ENCODE measurements at regions not wholly inside any gene's neighbourhood (a gene's known extent, or its start where the extent isn't known, plus 50 kb on each side); places are given as distances from the start of the nearest gene placed in this dataset.

DNA sequence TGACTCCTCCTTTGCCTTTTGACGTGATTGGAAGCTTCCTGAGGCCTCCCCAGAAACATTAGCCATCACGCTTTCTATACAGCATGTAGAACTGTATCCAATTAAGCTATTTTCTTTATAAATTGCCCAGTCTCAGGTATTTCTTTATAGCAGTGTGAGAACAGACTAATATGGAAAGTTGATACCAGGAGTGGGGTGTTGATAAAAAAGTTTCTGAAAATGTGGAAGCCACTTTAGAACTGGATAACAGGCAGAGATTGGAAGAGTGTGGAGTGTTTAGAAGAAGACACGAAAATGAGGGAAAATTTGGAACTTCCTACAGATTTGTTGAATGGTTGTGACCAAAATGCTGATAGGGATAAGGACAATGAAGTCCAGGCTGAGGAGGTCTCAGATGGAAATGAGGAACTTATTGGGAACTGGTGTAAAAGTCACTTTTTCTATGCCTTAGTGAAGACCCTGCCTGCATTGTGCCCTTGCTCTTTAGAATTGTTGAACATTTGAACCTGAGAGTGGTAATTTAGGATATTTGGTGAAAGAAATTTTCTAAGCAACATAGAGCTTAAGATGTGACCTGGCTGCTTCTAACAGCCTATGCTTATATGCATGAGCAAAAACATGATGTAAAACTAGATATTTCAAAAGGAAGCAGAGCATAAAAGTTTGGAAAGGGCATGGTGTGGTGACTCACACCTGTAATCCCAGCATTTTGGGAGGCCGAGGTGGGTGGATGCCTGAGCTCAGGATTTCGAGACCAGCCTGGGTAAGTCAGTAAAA is 969.7 kb downstream of the DSC3 start:
- DNase-seq (ENCODE audit: low spot score) = no peak

DNA sequence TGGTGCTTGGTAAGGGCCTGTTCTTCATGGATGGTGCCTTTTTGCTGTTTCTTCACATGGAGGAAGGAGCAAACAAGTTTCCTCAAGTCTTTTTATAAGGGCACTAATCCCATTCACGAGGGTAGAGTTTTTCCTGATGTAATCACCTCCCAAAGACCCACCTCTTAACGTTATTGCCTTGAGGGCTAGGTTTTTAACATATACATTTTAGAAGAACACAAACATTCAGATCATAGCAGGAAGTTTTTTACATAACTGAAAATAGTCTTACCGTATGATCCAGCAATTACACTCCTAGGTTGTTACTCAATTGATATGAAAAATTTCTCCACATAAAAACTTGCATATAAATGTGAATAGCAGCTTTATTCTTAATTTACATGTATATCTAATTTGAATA is 976.3 kb downstream of the DSC3 start:
- DNase-seq (ENCODE audit: low spot score) = no peak

DNA sequence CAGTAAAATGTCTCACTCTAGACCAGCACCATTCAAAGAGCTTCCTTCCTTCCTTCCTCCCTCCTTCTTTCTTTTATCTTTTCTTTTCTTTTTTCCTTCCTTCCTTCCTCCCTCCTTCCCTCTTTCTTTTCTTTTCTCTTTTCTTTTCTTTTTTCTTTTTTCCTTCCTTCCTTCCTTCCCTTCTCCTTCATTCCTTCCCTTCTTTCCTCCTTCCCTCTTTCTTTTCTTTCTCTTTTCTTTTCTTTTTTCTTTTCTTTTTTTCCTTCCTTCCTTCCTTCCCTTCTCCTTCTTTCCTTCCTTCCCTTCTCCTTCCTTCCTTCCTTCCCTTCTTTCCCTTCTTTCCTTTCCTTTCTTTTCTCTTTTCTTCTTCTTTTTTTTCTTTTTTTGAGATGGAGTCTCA is 985.1 kb downstream of the DSC3 start:
- DNase-seq (ENCODE audit: low spot score) = no peak

DNA sequence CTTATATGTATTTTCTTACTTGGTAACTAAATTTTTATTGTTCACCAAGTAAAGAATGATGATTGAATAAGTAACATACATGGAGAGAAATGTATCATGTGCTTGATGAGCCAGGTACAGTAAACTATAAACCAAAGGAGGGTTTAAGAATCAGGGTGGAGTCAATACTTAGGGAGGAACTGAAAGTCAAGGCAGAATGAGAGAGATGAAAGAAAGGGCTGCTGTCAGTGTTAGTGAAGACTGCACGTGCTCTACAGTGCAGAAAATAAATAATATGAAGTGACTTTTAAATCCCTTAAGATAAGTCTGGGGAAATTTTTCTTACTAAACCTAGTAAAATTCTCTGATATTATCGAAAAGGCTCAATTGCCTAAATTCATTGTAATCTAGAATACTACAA is 986.0 kb downstream of the DSC3 start:
- no peak for DNase-seq (ENCODE audit: low spot score)

DNA sequence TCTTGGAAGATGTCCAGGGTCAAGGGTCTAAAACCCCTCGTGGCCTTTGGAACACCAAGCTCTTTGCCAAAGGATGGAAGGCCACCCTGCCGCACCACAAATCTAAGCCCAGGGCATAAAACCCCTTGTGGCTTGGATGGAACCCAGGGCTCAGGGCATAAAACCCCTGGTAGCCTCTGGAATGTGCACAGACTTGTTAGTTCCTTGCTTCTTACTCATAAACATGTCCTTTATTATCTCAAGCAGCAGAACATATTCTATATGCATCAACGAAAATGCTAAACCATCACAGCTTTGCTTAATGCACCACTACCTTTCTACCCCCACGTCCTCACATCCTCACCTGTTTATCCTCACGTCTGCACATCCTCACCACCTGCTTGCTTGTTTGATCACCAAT is 998.0 kb downstream of the DSC3 start:
- no peak for DNase-seq (ENCODE audit: low spot score)

DNA sequence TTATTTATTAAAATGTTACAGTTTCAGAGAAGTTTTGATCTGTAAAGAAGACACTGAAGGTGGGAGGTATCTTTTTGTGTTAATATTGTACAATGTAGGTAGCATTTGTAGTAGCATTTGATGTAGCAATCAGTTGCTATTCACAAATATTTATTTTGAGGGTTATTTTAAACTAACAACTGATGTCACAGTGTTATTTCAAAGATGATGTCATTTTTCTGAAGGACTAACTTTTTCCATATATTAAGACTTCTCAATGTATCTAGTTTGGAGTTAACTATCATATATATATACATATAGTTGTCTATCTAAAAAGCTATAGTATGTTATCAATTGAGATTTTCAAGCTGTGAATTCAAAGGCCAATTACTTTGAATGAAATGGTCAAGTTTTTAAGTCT is 1003.3 kb downstream of the DSC3 start:
- no peak for DNase-seq (ENCODE audit: low spot score)

DNA sequence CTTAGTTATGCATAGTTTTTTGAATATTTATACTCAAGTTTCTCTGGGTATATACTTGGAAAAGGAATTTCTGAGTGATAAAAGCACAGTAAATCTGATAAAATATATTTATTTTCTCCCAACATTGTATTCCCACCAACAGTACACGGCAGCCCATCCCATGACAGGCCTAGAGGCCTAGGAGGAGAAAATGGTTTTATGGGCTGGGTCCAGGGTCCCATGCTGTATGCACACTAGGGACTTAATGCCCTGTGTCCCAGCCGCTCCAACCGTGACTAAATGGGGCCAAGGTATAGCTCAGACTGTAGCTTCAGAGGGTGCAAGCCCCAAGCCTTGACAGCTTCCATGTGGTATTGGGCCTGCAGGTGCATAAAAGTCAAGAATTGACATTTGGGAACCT is 1007.7 kb downstream of the DSC3 start:
- DNase-seq (ENCODE audit: low spot score) = no peak

DNA sequence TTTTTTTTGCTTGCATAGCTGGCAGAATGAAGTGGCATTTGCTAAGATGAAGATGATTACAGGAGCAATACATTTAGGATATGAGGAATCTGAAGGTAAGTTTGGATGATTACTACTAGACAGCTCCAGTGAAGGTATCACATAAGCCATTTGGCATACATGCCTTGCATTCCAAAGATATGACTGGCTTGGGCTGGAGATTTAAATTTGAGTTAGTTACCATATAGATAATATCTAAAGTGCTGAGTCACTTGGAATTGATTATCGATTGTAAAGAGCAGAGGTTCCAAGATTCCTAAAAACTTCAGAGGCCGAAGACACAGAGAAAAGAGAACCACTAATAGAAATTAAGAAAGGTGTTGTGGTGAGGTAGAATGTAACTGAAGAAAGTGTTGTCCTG is 1026.4 kb downstream of the DSC3 start:
- DNase-seq (ENCODE audit: low spot score) = no peak

DNA sequence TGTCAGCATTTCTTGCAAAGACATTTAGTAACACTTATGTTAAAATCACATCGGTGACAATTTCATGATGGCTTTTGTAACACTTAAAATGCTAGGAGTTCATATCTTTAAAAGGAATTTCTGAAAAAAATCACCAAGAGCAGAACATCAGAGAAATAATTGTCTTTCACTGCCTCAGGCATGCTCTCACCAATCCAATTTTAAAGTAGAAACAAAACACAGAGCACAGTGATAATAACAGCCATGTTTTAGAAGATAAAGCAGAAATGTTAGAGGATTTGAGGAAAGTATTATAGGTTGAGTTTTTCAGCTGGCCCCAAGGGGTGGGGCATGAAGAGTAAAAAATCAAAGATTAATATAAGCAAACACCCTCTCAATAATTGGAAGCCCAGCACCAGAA is 1037.6 kb downstream of the DSC3 start:
- no peak for DNase-seq (ENCODE audit: low spot score)

DNA sequence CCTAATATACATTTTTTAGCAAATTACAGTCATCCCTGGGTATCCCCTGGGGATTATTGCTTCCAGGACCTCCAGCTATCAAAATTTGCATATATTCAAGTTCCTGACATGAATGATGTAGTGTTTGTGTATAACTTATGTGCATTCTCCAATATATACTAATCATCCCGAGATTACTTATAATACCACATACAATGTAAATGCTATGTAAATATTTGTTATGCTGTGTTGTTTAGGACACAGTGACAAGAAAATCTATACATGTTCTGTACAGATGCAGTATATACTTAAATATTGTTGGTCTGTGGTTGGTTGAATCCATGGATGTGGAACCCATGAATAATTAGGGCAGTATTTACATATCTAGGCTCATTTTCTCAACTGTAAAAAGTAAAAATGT is 1060.3 kb downstream of the DSC3 start:
- DNase-seq (ENCODE audit: low spot score) = no peak

DNA sequence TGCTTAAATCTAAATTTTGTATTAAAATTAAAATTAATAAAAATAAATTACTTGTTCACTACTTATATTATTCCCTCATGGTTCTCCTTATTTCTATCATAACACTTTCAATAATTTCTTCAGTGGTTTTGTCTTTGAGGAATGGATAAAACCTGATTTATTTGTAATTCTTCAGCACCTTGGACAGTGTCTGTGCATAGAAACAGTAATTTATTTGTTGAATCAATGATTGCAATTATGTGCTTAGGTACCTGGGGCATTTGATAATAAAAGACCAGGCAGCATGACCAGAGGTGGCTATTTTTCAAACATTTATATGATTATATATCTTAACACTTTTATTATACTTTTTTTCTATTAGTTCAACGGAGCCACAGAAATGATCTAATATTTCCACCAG is 1062.7 kb downstream of the DSC3 start:
- no peak for DNase-seq (ENCODE audit: low spot score)

DNA sequence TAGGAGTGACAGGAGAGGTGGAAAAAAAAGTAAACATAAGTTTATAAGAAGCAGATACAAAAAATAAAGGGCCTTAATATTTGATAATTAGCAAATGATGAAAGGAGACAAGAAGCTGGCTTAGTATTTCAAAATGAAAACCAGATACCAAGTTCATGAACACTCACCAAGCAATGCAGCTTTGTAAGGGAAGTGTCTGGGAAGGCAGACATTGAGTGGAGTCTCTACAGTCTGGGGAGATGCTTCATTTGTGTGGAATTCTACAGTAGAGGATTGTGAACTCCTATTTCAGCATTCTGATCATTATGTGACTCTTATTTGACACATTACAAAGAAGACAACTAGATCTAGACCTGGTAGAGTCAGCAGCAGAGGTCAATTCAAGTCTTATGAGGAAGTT is 1072.7 kb downstream of the DSC3 start:
- DNase-seq (ENCODE audit: low spot score) = no peak

DNA sequence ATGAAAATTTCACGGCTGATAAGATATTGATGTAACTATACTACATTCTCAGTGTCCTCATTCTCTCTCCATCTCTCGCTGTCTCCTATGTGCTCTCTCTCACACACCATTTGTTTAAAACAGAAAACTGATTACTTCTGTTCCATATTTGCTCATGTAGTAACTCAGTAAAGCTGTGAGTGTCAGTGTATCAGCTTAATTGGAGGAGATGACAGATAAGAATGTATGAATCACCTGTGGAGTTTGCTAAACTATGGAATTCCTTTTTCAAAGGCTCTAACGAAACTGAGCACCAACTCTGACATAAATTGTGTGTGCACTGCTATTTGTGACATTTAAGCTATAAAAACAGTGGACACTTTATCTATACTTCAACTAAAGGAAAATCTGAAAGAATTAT is 1080.0 kb downstream of the DSC3 start:
- no peak for DNase-seq (ENCODE audit: low spot score)

DNA sequence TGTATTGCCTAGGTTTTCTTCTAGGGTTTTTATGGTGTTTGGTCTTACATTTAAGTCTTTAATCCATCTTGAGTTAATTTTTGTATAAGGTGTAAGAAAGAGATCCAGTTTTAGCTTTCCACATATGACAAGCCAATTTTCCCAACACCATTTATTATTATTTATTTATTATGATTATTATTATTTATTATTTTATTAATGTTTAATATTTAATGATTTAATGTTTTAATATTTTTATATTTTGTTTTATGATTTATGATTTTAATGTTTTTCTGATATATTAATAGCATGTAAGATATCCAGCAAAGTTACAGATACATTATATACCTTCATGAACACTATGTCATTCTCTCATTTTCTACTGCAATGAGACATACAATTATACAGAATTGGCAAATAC is 1082.0 kb downstream of the DSC3 start:
- DNase-seq (ENCODE audit: low spot score) = no peak

DNA sequence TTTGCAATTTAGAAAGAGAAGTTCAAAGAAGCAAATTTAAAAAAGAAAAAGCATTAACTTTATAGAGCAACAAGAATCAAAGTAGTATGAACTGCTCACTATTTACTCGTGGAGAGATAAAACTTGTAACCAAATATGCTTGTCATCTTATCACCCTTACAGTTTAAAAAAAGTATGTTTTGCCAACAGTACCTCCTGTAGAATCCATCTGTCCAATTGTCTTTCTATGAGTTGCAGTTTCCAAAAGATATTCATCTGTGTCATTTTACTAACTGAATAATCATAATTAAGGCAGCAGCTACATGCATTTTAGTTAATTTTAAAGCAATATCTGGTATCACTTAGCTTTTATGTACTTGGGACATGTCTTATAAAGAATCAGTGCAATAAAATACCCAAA is 1112.3 kb downstream of the DSC3 start:
- DNase-seq (ENCODE audit: low spot score) = no peak

DNA sequence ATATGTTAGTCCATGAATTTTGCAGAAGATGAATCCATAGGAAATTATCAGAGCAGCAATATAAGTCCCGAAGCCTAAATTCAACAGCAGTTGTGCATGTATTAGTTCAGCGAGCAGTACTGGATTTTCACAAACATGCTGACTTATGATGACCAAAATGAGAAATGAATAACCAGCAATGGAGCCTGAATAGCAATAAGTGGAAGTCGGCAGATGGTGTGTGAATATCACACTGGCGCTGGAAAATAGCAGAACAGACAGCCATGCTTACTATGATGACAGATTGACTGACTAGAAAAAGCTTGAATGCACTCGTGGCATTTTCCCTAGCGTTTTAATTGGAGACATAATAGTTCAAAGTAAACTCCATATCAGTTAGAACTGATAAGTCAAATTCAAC is 1114.5 kb downstream of the DSC3 start:
- no peak for DNase-seq (ENCODE audit: low spot score)

DNA sequence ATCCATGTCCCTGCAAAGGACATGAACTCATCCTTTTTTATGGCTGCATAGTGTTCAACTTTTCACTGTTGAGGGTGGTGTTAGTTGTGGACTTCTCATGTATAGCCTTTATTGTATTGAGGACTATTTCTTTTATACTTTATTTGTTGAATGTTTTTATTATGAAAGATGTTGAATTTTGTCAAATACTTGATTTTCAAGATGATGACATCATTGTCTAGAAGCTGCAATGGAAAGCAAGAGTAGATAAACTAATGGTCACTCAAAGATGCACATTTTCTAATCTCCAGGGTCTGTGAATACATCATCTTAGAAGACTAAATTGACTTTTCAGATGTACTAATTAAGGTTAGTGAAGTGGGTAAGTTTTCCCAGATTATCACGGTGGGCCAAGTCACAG is 1117.0 kb downstream of the DSC3 start:
- no peak for DNase-seq (ENCODE audit: low spot score)

DNA sequence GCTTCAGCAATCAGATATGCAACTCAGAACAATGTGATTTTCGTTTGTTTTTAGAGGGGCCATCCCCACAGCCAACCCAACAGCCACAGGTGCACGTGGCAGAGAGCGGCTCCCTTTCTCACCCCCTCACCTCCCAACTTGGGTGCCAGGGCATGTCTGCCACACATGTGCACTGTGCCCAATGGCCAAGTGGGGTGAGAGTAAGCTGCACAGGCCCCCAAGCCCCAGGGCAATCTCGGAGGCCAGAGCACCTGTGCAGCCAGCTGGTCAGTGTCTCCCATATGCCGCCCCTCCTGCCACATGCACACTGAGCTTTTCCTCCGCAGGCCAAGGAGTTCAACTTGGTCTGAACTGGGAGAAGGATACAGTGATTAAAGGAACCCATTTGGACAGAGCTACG is 1130.2 kb downstream of the DSC3 start:
- DNase-seq (ENCODE audit: low spot score) = no peak

DNA sequence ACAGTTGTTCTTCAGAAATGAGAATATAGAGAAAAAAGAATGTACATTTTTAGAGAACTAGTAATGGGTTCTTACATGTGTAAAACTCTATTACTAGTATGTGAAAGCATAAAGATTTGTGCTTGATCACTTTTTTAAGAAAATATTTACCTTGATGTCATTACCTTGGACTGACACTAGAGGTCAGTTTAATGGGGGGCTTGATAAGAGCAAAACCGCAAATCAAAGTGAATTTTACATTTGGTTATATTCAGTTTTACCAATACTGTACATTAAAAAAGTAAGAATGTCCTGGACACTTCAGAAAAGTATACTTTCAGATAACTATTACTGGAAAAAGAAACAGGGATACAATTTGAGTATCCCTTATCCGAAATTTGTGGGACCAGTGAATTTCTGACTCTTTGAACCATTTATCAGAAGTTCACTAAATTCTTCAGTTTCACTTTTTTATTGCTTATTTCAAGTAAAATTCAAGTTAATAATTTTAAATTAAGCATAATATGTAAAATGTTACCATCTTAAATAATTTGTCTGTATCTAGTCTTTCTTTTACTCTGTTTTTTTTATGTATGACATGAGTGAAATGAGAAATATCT is 1149.5 kb downstream of the DSC3 start:
- DNase-seq (ENCODE audit: low spot score) = no peak

DNA sequence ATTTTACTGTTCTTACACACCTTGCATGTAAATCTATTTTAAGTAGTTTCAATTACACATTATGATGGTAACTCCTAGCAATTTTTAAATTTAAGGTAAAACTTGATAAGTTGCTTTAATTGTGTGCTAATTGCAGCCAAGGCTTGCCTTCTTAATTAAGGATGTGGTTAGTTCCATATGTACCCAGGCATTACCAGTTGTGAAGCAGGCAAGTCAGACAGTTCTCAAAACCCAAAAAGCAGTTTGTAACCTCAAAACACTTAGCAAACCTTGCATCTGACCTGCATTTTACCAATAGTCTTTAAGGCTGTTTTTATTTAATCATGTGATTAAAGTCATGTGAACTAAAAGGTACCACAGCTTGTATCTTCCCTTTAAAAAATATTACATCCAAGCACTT is 1159.4 kb downstream of the DSC3 start:
- DNase-seq (ENCODE audit: low spot score) = no peak

DNA sequence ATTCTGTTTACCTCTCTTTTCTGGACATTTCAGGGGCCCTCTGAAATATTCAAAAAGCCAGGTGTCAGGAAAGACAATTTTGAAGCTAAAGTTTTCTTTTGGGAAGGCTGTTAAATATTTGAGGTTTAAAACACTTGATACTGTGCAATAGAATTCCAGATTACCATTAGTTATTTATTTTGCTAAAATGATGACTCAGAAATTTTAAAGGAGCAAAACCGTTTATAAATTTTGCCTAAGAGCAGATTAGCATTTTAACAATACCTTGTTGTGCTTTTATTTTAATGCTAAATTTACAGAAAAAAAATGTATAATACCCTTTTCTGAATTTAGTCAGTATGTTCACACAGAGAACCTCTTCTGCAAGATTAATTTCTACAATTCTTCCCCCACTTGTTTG is 1159.9 kb downstream of the DSC3 start:
- DNase-seq (ENCODE audit: low spot score) = no peak

DNA sequence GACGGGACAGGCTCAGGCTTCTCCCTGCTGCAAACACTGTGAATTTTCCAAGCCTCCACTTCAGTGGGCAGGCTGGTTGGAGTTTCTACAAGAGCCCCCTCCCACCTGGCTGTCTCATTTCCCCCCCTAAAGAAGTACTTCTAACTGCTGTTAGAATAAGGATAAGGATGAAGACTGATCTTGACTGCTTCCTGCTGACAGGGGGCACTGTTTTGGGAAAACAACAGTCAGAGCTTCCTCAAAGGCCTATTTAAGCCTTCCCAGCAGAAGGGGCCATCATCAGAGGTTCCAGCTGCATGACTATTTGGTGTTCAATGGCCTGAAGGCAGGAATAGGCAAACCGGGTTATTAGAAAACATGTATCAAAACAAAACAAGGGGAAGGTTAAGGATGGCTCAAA is 1162.8 kb downstream of the DSC3 start:
- no peak for DNase-seq (ENCODE audit: low spot score)

DNA sequence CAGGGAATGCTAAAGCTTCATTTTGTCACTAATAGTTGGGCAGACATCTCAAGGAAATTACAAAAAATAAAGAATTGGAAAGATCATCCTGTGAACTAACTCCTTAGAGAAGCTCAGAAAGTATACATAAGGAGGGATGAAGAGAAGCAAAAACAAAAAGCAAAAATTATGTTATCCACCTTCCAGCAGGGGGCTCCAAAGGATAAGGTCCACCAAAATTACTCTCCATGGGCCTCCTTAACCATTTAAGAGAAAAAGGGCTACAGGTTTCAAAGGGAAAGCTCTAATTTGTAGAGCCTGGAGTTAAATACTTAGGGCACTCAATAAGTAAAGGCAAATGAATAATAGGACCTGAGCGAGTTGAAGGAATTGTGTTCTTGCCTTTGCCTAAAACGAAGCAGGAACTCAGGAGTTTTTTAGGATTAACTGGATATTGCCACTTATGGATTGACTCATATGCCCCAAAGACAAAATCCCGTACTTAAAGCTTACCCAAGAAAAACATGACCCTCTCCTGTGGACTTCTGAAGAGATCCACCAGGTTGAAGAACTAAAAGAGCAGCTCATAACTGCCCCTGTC is 1167.9 kb downstream of the DSC3 start:
- no peak for DNase-seq (ENCODE audit: low spot score)

DNA sequence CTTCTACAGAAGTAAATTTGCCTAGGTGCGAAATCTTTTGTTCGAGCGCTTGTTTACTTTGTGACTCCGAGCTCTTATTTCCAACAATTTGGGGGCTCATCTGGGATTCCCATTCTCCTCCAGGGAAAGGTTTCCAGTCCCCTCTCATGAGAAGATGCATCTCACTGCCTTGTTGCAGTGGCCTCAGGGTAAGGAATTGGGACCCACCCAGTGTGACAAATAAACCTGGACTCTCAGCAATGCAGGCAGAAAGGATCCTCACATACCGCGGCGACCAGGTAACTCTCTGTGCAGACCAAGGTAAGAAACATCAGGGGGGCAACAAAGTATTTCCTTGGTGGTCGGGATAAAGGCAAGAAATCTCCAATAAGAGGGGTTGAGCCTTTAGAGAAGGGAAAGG is 1169.3 kb downstream of the DSC3 start:
- DNase-seq (ENCODE audit: low spot score) = no peak
